ENCODE measurements at regions not wholly inside any gene's neighbourhood (a gene's known extent, or its start where the extent isn't known, plus 50 kb on each side); places are given as distances from the start of the nearest gene placed in this dataset.
"Not testable (repeated sequence)": the region's sequence is repeated elsewhere in the genome, so short reads cannot be mapped to it uniquely, and the experiment has no call there.

- no peak for FAIRE-seq
These were observed 112.7 kb upstream of the BMPER start for GRCh38 chr7:33792547-33793105.

DNA sequence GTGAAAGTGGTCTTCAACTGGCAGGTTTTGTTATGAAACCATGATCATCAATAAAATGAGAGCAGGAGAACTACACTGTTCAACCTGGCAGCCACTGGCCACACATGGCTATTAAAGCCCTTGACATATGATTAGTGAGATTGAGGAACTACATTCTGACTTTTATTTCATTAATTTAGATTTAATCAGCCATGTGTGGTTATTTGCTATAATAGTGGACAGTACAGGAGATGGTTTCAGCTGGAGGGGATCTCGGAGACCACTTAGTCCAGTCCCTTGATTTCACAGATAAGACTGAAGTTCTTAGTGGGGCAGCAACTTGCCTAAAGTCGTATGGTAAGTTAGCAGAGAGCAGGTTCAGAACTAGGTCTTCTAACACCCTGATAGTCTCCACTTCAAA is 111.7 kb upstream of the BMPER start:
- no peak for FAIRE-seq

DNA sequence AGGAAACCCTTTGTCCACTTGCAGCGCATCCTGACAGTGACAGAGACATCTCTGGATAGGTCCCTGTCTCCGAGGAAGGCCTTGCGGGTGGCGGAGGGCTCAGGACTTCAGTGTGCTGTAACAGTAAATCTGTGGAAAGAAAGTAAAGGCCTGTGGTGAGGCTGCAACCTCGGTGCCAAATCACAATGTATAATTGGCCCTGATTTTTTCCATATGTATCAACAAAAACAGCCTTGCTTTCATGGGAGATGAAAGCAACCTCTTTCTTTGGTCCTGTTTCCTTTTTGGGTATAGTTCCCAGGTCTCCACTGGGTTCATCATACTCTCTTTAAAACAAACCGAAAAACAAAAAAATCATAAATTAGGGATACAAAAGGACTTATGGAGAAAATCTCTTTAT is 110.9 kb upstream of the BMPER start:
- FAIRE-seq = no peak

DNA sequence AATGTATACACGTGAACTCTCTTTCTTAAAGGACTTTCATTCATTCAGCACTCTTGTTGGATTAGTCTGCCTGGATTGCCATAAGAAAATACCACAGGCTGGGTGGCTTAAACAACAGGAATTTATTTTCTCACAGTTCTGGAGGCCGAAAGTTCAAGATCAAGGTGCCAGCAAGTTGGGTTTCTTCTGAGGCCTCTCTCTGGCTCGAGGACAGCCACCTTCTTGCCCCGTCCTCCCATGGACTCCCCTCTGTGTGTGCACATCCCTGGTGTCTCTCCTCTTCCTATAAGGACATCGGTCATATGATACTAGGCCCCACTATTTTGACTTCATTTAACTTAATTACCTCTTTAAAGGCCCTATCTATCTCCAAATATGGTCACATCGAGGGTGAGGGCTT is 110.4 kb upstream of the BMPER start:
- no peak for FAIRE-seq

GRCh38 chr7:33796538-33796937 is 108.8 kb upstream of the BMPER start:
- no peak for FAIRE-seq

DNA sequence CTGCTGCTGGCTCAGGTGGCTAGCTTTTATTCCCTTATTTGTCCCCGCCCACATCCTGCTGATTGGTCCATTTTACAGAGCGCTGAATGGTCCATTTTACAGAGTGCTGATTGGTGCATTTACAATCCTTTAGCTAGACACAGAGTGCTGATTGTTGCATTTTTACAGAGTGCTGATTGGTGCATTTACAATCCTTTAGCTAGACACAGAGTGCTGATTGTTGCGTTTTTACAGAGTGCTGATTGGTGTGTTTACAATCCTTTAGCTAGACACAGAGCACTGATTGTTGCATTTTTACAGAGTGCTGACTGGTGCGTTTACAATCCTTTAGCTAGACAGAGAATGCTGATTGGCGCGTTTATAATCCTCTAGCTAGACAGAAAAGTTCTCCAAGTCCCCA is 107.8 kb upstream of the BMPER start:
- not testable (repeated sequence) for FAIRE-seq

- FAIRE-seq = no peak
These were observed 106.5 kb upstream of the BMPER start for GRCh38 chr7:33798686-33799325.

DNA sequence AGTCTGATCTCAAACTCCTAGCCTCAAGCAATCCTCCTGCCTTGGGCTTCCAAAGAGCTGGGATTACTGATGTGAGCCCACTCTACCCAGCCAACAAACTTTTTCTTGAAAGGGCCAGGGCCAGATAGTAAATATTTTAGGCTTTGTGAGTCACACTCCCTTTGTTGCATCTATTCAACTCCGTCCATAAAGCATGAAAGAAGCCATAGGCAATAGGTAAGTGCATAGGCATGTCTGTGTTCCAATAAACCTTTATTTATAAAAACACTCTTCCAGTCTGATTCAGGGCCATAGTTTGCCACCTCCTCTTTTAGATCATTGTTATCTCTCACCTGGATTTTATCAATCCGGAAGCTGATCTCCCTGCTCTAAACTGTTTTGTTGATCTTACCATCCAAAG is 105.6 kb upstream of the BMPER start:
- FAIRE-seq = no peak

GRCh38 chr7:33802600-33802999 is 102.7 kb upstream of the BMPER start:
- no peak for FAIRE-seq

GRCh38 chr7:33804140-33804660 is 101.1 kb upstream of the BMPER start:
- no peak for FAIRE-seq

- no peak for FAIRE-seq
These were observed 99.6 kb upstream of the BMPER start for GRCh38 chr7:33805630-33806233.

GRCh38 chr7:33806298-33807154 is 98.8 kb upstream of the BMPER start:
- no peak for FAIRE-seq

- no peak for FAIRE-seq
These were observed 98.2 kb upstream of the BMPER start for GRCh38 chr7:33807155-33807530.

DNA sequence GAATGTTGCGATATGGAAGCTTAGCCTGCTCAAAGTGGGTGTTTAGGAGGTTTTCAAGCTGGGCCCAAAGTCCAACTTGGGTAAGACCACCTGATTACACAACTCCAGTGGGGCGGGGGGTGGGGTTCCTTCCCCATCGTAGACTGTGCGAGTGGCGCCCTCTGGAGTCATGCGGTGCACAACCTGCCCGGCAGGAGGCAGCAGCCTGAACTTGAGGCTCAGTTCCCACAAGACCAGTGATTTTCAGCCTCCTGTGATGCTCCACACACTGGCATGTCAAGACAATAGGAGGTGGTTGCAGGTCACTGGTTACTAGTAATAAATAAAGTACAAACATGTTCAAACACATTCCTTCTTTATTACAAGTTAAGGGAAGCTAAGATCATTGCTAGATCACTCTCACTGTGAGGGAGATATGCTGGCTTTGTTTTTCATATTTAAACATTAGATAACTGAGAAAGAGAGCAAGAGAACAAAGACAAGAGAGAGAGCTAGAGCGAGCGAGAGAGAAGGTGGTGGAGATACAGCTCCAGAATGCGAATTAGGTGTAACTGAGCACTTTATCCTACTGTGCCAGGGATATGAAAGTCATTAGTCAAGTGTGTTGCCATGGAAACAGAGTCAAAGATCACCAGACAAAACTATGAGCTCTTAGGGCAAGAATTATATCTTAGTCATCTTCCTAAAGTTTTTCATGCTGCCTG is 97.4 kb upstream of the BMPER start:
- no peak for FAIRE-seq

DNA sequence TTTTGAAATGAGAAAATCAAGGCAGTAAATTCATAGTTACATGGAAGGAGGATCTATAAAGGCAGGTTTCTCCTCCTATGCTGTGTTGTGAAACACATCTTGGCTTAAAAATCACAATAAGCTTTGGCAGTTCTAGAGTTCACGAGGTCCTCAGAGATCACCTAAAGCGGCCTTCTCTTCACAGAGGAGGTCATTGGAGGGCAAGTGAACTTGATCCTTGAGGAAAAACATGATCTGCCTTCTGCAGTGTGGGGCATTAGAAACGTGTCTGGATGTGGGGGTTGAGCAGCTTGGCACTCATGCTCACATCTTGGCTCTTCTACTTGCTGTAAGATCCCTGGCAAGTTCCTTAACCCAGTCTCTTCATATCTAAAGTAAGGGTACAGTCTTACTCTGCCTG is 96.1 kb upstream of the BMPER start:
- FAIRE-seq = no peak

DNA sequence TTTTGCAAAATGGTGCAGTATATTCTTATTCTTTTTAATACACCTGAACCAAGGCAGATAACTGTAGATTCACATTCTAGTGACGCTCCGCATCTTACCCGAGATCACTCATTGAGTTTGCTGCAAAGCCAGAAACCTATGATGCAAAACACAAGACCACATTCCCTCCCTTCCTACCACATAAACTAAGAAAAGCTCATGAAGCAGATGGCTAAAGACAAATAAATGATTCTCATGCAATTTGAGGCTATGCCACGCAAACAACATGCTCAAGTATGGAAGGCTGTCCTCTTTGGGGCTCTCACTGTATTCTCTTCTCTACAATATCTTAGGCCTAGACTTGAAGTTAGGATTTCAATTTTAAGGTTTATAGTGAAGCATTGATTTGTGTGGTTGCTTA is 95.0 kb upstream of the BMPER start:
- FAIRE-seq = no peak

DNA sequence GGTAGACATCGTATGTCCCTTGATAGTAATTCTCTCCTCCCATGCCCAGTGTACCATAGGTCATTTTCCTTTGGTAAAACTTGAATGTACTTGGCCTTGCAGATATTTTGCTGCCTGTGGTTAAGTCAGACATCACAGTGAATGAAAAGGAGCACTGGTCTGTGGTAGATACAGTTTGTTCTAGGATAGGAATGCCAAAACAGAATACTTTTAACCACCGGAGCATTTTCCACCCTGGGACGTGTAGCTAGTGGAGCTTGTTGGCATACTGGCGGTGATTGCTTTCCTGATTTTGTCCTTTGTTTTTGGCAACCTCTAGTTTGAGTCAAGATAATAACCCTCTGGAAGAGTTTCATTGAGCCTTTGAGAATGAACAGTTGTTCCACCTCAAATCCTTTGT is 92.0 kb upstream of the BMPER start:
- no peak for FAIRE-seq

DNA sequence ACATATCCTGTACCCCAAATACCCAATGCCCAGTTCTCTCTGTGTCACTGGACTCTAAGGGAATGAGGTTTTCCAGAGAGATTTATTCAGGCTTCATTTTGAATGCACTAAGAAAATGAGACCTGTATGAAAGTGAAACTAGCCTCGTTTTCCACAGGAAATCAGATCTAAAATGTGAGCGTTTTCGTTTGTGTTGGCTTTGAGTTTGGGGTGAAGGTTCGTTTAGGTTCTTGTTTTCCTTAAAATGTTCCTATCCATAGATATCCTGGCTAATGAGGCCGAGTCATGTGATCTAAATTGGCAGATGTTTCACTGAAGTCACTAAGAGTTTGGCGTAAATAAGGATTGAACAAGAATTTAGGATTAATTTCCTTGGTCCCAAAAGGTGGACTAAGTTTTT is 90.9 kb upstream of the BMPER start:
- no peak for FAIRE-seq

DNA sequence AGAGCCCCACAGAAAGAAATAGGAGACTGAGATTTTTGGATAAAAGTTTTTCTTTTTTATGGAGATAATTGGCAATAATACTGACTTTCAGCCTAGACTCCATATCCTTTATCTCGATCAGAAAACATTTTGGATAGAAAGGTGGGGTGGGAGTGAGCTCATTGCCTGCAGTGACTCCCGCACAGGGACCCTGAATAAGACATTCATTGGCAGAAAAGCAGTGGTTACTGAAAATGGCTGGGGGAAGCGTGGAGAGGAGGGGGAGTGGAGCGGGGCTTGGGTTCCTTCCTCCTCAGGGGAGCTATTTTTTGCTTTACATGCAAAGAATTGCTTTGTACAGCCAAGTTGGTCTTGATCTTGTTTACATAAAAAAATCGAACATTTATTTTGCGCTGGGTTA is 90.4 kb upstream of the BMPER start:
- no peak for FAIRE-seq

DNA sequence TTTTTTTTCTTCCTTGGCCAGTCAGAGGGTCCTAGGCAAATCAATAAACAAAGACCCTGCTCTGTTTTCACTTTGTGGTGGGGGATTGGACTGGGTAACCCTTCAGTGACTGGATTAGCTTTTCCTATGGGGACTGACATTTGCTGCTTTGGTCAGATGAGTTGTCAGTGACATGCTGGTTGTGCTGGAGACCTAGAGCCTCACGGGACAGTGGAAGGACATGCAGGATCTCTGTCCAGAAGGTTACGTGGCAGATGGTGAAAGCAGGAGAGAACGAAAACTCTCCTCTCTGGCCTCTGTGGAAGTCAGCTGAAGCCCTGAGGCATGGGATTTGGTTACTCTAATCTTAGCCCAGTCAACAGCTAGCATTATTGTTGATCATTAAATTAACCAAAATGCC is 90.0 kb upstream of the BMPER start:
- no peak for FAIRE-seq

DNA sequence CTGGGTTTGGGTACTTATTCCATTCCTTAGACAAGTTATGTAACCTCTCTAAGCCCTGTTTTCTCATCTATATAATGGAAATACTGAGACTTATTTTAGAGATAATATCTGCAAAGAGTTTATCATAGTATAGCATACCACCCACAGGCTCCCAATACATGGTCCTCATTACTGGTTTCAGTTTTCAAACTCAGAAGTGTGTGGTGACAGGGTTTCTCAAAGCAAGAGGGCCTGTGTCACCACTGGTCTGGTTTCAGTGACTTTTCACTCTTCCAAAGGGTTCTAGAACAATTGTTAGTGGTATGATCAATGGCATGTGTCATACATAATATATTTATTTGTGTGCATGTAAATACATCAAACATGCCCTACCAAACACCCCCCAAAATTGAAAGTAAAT is 89.2 kb upstream of the BMPER start:
- no peak for FAIRE-seq

DNA sequence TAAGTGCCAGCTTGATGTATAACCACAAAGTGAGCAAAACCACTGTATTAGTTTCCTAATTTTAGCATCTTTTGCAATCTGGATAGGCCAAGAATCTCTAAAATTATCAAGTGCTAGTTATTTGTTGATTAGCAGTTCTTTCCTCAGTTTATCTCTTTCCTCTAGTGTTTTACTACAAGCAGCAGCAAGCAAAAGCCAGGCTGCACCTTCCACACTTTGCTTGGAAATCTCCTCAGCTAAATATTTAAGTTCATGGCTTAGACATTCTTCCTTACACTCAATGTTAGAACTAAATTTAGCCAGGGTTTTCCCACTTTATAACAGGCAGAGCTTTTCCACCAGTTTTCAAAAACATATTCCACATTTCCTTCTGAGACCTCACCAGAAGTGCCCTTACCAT is 85.7 kb upstream of the BMPER start:
- no peak for FAIRE-seq

DNA sequence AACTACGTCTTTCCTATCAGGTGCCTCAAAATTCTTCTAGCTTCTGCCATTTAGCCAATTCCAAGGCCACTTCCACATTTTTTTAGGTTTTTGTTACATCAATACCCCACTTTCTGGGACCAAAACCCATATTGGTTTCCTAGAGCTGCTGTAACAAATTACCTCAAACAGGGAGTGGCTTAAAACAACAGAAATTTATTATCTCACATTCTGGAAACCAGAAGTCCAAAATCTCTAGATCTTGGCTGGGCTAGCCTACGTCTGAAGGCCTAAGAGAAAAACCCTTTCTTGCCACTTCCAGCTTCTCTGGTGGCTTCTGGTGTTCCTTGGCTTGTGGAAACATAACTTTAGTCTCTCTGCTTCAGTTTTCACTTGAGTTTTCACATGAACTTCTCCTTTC is 85.1 kb upstream of the BMPER start:
- no peak for FAIRE-seq
